ENCODE measurements at regions not wholly inside any gene's neighbourhood (a gene's known extent, or its start where the extent isn't known, plus 50 kb on each side); places are given as distances from the start of the nearest gene placed in this dataset.

- ChIA-PET CTCF (no interaction called here), POLR2A (no interaction called here)
- no peak for DNase-seq
- H3K4me3 ChIP-seq (ENCODE audit: low read length) = no peak overlapping the region
- H3K4me1 Mint-ChIP-seq (ENCODE audit: low read depth) = no peaks in the 10 kb centered on the region
- no peak overlapping the region for H3K27ac ChIP-seq (ENCODE audit: low read depth in 1 of 2, low read length in 2 of 2)
- H3K4me3 Mint-ChIP-seq = no peak overlapping the region
- peaks cover 32% of the 10 kb centered on the region for H3K27me3 Mint-ChIP-seq
- H3K27ac Mint-ChIP-seq = no peak overlapping the region
- peaks cover 0 to 4% of the 10 kb centered on the region in 2 experiments for H3K9me3 ChIP-seq (ENCODE audit: control insufficient read depth in 1 of 2, insufficient read depth in 1 of 2, low read length in 2 of 2)
- H3K27me3 ChIP-seq (ENCODE audit: control insufficient read depth in 1 of 2, insufficient read depth in 2 of 2, low read length in 2 of 2) = peaks cover 0 to 8% of the 10 kb centered on the region in 2 experiments
- intact Hi-C loops (cut with DNase I, micrococcal nuclease) = no loop called here
- H3K4me1 ChIP-seq (ENCODE audit: insufficient read depth, low read length) = no peaks in the 10 kb centered on the region
- H3K36me3 ChIP-seq (ENCODE audit: insufficient read depth, low read length) = no peaks in the 10 kb centered on the region
- H3K9me3 Mint-ChIP-seq = no peaks in the 10 kb centered on the region
- no peaks in the 10 kb centered on the region for H3K36me3 Mint-ChIP-seq (ENCODE audit: low read depth)
- TF ChIP-seq, protein P1, sequence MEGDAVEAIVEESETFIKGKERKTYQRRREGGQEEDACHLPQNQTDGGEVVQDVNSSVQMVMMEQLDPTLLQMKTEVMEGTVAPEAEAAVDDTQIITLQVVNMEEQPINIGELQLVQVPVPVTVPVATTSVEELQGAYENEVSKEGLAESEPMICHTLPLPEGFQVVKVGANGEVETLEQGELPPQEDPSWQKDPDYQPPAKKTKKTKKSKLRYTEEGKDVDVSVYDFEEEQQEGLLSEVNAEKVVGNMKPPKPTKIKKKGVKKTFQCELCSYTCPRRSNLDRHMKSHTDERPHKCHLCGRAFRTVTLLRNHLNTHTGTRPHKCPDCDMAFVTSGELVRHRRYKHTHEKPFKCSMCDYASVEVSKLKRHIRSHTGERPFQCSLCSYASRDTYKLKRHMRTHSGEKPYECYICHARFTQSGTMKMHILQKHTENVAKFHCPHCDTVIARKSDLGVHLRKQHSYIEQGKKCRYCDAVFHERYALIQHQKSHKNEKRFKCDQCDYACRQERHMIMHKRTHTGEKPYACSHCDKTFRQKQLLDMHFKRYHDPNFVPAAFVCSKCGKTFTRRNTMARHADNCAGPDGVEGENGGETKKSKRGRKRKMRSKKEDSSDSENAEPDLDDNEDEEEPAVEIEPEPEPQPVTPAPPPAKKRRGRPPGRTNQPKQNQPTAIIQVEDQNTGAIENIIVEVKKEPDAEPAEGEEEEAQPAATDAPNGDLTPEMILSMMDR (IDR thresholded peaks at IDR 0.05) = no peak
- ATAC-seq (ENCODE audit: poor library complexity) = no peak
Measured at GRCh38 chr15:45842151-45842550, 207.3 kb downstream of the SQOR start.

- intact Hi-C loops (cut with DNase I, micrococcal nuclease) = no loop called here
- Histone ChIP-seq H3K9me3 (ENCODE audit: control insufficient read depth in 1 of 2, insufficient read depth in 1 of 2, low read length in 2 of 2) (peaks cover 4 to 9% of the 10 kb centered on the region in 2 experiments), H3K27me3 (ENCODE audit: control insufficient read depth in 1 of 2, insufficient read depth in 2 of 2, low read length in 2 of 2) (no peaks in the 10 kb centered on the region), H3K36me3 (ENCODE audit: insufficient read depth, low read length) (no peaks in the 10 kb centered on the region), H3K4me1 (ENCODE audit: insufficient read depth, low read length) (no peaks in the 10 kb centered on the region), H3K27ac (ENCODE audit: low read depth in 1 of 2, low read length in 2 of 2) (no peak overlapping the region), H3K4me3 (ENCODE audit: low read length) (no peak overlapping the region)
- Mint-ChIP-seq H3K27me3 (peaks cover 16% of the 10 kb centered on the region), H3K4me3 (no peak overlapping the region), H3K27ac (no peak overlapping the region), H3K4me1 (ENCODE audit: low read depth) (no peaks in the 10 kb centered on the region), H3K36me3 (ENCODE audit: low read depth) (no peaks in the 10 kb centered on the region), H3K9me3 (peaks cover 6% of the 10 kb centered on the region)
- TF ChIP-seq, protein P1 (IDR thresholded peaks at IDR 0.05) = no peak
- DNase-seq (no peak), ATAC-seq (ENCODE audit: poor library complexity) (no peak)
- ChIA-PET CTCF (no interaction called here), POLR2A (no interaction called here)
Measured at GRCh38 chr15:45847645-45848044, 212.8 kb downstream of the SQOR start.

DNA sequence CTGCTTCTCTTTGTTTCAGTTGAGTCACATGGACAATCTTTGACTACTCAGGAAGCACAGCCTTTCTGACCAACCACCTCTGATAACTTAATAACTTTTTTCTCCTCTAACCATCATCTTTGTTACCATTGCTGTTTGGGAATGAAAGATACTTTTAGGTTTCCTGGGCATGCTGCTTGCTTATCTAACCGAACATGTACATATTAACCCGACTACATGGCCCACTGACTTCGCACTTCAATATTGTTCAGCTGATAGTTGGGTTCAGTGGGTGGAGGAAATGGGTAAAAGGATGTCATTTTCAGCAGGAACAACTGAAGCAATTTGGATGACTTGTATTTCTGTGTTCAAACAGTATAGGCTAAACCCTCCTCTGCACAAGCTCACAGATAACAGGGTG, 214.3 kb downstream of the SQOR start:
- Histone ChIP-seq H3K27ac (ENCODE audit: low read depth in 1 of 2, low read length in 2 of 2) (no peak overlapping the region), H3K4me3 (ENCODE audit: low read length) (no peak overlapping the region), H3K9me3 (ENCODE audit: control insufficient read depth in 1 of 2, insufficient read depth in 1 of 2, low read length in 2 of 2) (peaks cover 4 to 9% of the 10 kb centered on the region in 2 experiments), H3K27me3 (ENCODE audit: control insufficient read depth in 1 of 2, insufficient read depth in 2 of 2, low read length in 2 of 2) (no peaks in the 10 kb centered on the region), H3K4me1 (ENCODE audit: insufficient read depth, low read length) (no peaks in the 10 kb centered on the region), H3K36me3 (ENCODE audit: insufficient read depth, low read length) (no peaks in the 10 kb centered on the region)
- DNase-seq (no peak), ATAC-seq (ENCODE audit: poor library complexity) (no peak)
- intact Hi-C loops (cut with DNase I, micrococcal nuclease) = no loop called here
- Mint-ChIP-seq H3K27me3 (peaks cover 9% of the 10 kb centered on the region), H3K27ac (no peak overlapping the region), H3K36me3 (ENCODE audit: low read depth) (no peaks in the 10 kb centered on the region), H3K4me1 (ENCODE audit: low read depth) (no peaks in the 10 kb centered on the region), H3K9me3 (peaks cover 6% of the 10 kb centered on the region), H3K4me3 (no peak overlapping the region)
- TF ChIP-seq, protein P1 (IDR thresholded peaks at IDR 0.05) = no peak
- ChIA-PET CTCF (no interaction called here), POLR2A (no interaction called here)

Data from CD4-positive, alpha-beta T cell (primary cell).